ENCODE measurements at regions not wholly inside any gene's neighbourhood (a gene's known extent, or its start where the extent isn't known, plus 50 kb on each side); places are given as distances from the start of the nearest gene placed in this dataset.

GRCh38 chr15:81940467-81941451 is 105.1 kb downstream of the MEX3B start:
- DNase-seq = no peak
- Histone ChIP-seq H3K27ac (no peak overlapping the region), H3K4me1 (no peaks in the 10 kb centered on the region), H3K4me3 (no peak overlapping the region), H3K27me3 (no peaks in the 10 kb centered on the region), H3K36me3 (no peaks in the 10 kb centered on the region), H3K9me3 (peaks cover 0 to 3% (median 0%) of the 10 kb centered on the region in 3 donors)
- 61 to 63% methylated on average over 1 of the region's 1 CpG for WGBS, 2 donors
- TF ChIP-seq POLR2A (IDR thresholded peaks at IDR 0.05) (no peak), CTCF (IDR thresholded peaks at IDR 0.05) (no peak)
- intact Hi-C loops (cut with DNase I) = loop anchor here (10.0 kb wide), 1 partner anchor 456 kb away; no protein-coding TSS in a partner anchor

GRCh38 chr15:81939604-81940440 is 106.0 kb downstream of the MEX3B start:
- WGBS, 2 donors = 28 to 34% methylated on average over 5 of the region's 5 CpGs

GRCh38 chr15:81937189-81937588 is 108.6 kb downstream of the MEX3B start:
- H3K4me3 ChIP-seq = no peak overlapping the region
- 51 to 66% methylated on average over 4 of the region's 4 CpGs for WGBS, 2 donors
- no peak for DNase-seq
- TF ChIP-seq POLR2A (IDR thresholded peaks at IDR 0.05) (no peak), CTCF (IDR thresholded peaks at IDR 0.05) (no peak)
- no peaks in the 10 kb centered on the region for H3K4me1 ChIP-seq
- H3K9me3 ChIP-seq = peaks cover 0 to 3% (median 0%) of the 10 kb centered on the region in 3 donors
- H3K27ac ChIP-seq = no peak overlapping the region
- H3K36me3 ChIP-seq = no peaks in the 10 kb centered on the region
- no peaks in the 10 kb centered on the region for H3K27me3 ChIP-seq
- intact Hi-C loops (cut with DNase I) = no loop called here

More at GRCh38 chr15:81939604-81940440, 106.0 kb downstream of the MEX3B start:
- Histone ChIP-seq H3K4me1 (no peaks in the 10 kb centered on the region), H3K9me3 (peaks cover 0 to 3% (median 0%) of the 10 kb centered on the region in 3 donors), H3K27ac (no peak overlapping the region), H3K27me3 (no peaks in the 10 kb centered on the region), H3K36me3 (no peaks in the 10 kb centered on the region), H3K4me3 (no peak overlapping the region)
- intact Hi-C loops (cut with DNase I) = loop anchor here (10.0 kb wide), 1 partner anchor 455 kb away; no protein-coding TSS in a partner anchor
- TF ChIP-seq POLR2A (IDR thresholded peaks at IDR 0.05) (no peak), CTCF (IDR thresholded peaks at IDR 0.05) (peak; percentile 17 to 78 (median 50))
- DNase-seq = no peak

GRCh38 chr15:81930582-81931369 is 115.0 kb downstream of the MEX3B start:
- H3K4me3 ChIP-seq = no peak overlapping the region
- WGBS, 2 donors = 72 to 84% methylated on average over 11 of the region's 11 CpGs
- no peak overlapping the region for H3K27ac ChIP-seq
- no peaks in the 10 kb centered on the region for H3K36me3 ChIP-seq
- TF ChIP-seq POLR2A (IDR thresholded peaks at IDR 0.05) (no peak), CTCF (IDR thresholded peaks at IDR 0.05) (no peak)
- H3K27me3 ChIP-seq = no peaks in the 10 kb centered on the region
- no peak for DNase-seq
- H3K9me3 ChIP-seq = no peaks in the 10 kb centered on the region
- no peaks in the 10 kb centered on the region for H3K4me1 ChIP-seq
- intact Hi-C loops (cut with DNase I) = no loop called here

Data from esophagus squamous epithelium (tissue), 5 donors.